ENCODE measurements at regions not wholly inside any gene's neighbourhood (a gene's known extent, or its start where the extent isn't known, plus 50 kb on each side); places are given as distances from the start of the nearest gene placed in this dataset.

- ChIA-PET POLR2A (no interaction called here), CTCF (no interaction called here), RAD21 (ENCODE audit: low non-redundant PET in 1 of 2, low total read pairs in 2 of 2, uncharacterized antibody in 2 of 2, unreplicated experiment in 2 of 2) (no interaction called here)
- ATAC-seq, result no peak
- Histone ChIP-seq H3K79me2 (ENCODE audit: insufficient read depth, low read length) (no peaks in the 10 kb centered on the region), H3K27ac (ENCODE audit: low read depth, low read length) (no peak overlapping the region), H4K20me1 (ENCODE audit: insufficient read depth) (no peaks in the 10 kb centered on the region), H3K9ac (ENCODE audit: low read length) (no peak overlapping the region), H3K4me2 (ENCODE audit: low read length) (no peak overlapping the region), H3K4me3 (replicated peaks in 1 of 2; ENCODE audit: low read depth in 1 of 2, low read length in 2 of 2) (no peak overlapping the region), H3K9me2 (ENCODE audit: insufficient read depth) (no peaks in the 10 kb centered on the region), H3K4me1 (ENCODE audit: control insufficient read depth in 1 of 2, insufficient read depth in 2 of 2, low read length in 2 of 2) (no peaks in the 10 kb centered on the region), H3K27me3 (ENCODE audit: insufficient read depth, low read length) (no peaks in the 10 kb centered on the region), H2AFZ (ENCODE audit: low read depth, low read length, poor library complexity, severe bottlenecking) (no peak overlapping the region), H3K36me3 (ENCODE audit: control insufficient read depth in 1 of 2, insufficient read depth in 2 of 2, low read length in 2 of 2) (no peaks in the 10 kb centered on the region), H3K9me3 (ENCODE audit: control insufficient read depth in 1 of 2, insufficient read depth in 1 of 2, low read depth in 1 of 2, low read length in 2 of 2) (no peaks in the 10 kb centered on the region; a peak in 1 of 4 replicates)
- DNase-seq (ENCODE audit: low read depth, low spot score), result no peak
- TF ChIP-seq FOSL1 (IDR thresholded peaks at IDR 0.05; ENCODE audit: low read depth) (no peak), TCF7L2 (IDR thresholded peaks at IDR 0.05; ENCODE audit: borderline replicate concordance, extremely low read depth, insufficient read depth, insufficient read length) (no peak), EZH2 (IDR thresholded peaks at IDR 0.05) (no peak)
- intact Hi-C loops (cut with micrococcal nuclease), result no loop called here
- no TSS peak for BruUV-seq (replicated peaks)
Observed at GRCh38 chr4:188987011-188987410, 847.8 kb downstream of the TRIML1 start.

- Histone ChIP-seq H3K9me2 (ENCODE audit: insufficient read depth) (no peaks in the 10 kb centered on the region), H2AFZ (ENCODE audit: low read depth, low read length, poor library complexity, severe bottlenecking) (no peak overlapping the region), H4K20me1 (ENCODE audit: insufficient read depth) (no peaks in the 10 kb centered on the region), H3K27ac (ENCODE audit: low read depth, low read length) (no peak overlapping the region), H3K4me2 (ENCODE audit: low read length) (no peak overlapping the region), H3K27me3 (ENCODE audit: insufficient read depth, low read length) (no peaks in the 10 kb centered on the region), H3K4me1 (ENCODE audit: control insufficient read depth in 1 of 2, insufficient read depth in 2 of 2, low read length in 2 of 2) (no peaks in the 10 kb centered on the region), H3K36me3 (ENCODE audit: control insufficient read depth in 1 of 2, insufficient read depth in 2 of 2, low read length in 2 of 2) (no peaks in the 10 kb centered on the region), H3K79me2 (ENCODE audit: insufficient read depth, low read length) (no peaks in the 10 kb centered on the region), H3K9me3 (ENCODE audit: control insufficient read depth in 1 of 2, insufficient read depth in 1 of 2, low read depth in 1 of 2, low read length in 2 of 2) (no peaks in the 10 kb centered on the region; a peak in 1 of 4 replicates), H3K4me3 (replicated peaks in 1 of 2; ENCODE audit: low read depth in 1 of 2, low read length in 2 of 2) (no peak overlapping the region), H3K9ac (ENCODE audit: low read length) (no peak overlapping the region)
- ChIA-PET RAD21 (ENCODE audit: low non-redundant PET in 1 of 2, low total read pairs in 2 of 2, uncharacterized antibody in 2 of 2, unreplicated experiment in 2 of 2) (no interaction called here), CTCF (no interaction called here), POLR2A (no interaction called here)
- no TSS peak for BruUV-seq (replicated peaks)
- DNase-seq (ENCODE audit: low read depth, low spot score), result no peak
- TF ChIP-seq SIN3A (IDR thresholded peaks at IDR 0.05; ENCODE audit: low read depth) (no peak), ZFX (IDR thresholded peaks at IDR 0.05) (no peak), JUND (IDR thresholded peaks at IDR 0.05) (no peak), MAX (IDR thresholded peaks at IDR 0.05) (no peak), CTCF (IDR thresholded peaks at IDR 0.05 in 2 of 3, conservative IDR thresholded peaks at IDR 0.05 in 1 of 3; ENCODE audit: borderline replicate concordance in 1 of 3, insufficient read depth in 1 of 3, low read depth in 2 of 3, low read length in 2 of 3) (no peak), REST (IDR thresholded peaks at IDR 0.05; ENCODE audit: low read depth) (no peak), ATF3 (IDR thresholded peaks at IDR 0.05) (no peak), ZNF274 (IDR thresholded peaks at IDR 0.05; ENCODE audit: low read depth, low read length) (no peak), YY1 (IDR thresholded peaks at IDR 0.05; ENCODE audit: extremely low read depth, insufficient replicate concordance, low read depth, low read length) (no peak), ZBTB33 (IDR thresholded peaks at IDR 0.05; ENCODE audit: extremely low read depth, insufficient replicate concordance, low read length) (no peak)
- intact Hi-C loops (cut with micrococcal nuclease), result no loop called here
- ATAC-seq, result no peak
Observed at GRCh38 chr4:188988131-188988530, 848.9 kb downstream of the TRIML1 start.
